HG02678 (cell line): ENCODE measurements at regions not wholly inside any gene's neighbourhood (a gene's known extent, or its start where the extent isn't known, plus 50 kb on each side); places are given as distances from the start of the nearest gene placed in this dataset.
"Not testable (repeated sequence)": the region's sequence is repeated elsewhere in the genome, so short reads cannot be mapped to it uniquely, and the experiment has no call there.

ENCODE experiments used
- ATAC-seq: cut with Tn5 transposase; IDR thresholded peaks from one replicate; pipeline ENCODE4 v1.9.1; 2021; ENCODE audit warnings: mild to moderate bottlenecking, moderate library complexity; ENCODE audit not compliant: unreplicated experiment

DNA sequence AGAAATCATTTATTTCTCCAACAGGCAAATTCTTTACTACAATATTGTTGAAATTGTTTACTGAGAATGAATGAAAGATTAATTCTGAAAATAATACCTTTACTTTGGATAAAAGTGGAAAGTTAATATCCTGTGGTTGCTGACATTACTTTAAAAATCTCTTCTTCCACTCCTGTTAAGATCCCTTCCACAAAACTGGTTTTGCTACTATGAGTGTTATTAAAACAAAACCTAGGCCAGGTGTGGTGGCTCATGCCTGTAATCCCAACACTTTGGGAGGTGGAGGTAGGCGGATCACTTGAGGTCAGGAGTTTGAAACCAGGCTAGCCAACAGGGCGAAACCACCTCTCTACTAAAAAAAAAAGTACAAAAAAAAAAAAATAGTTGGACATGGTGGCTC, 123.9 kb upstream of the CCDC150 start:
- no peak for ATAC-seq

GRCh38 chr2:196516564-196516963, 123.0 kb upstream of the CCDC150 start:
- no peak for ATAC-seq

DNA sequence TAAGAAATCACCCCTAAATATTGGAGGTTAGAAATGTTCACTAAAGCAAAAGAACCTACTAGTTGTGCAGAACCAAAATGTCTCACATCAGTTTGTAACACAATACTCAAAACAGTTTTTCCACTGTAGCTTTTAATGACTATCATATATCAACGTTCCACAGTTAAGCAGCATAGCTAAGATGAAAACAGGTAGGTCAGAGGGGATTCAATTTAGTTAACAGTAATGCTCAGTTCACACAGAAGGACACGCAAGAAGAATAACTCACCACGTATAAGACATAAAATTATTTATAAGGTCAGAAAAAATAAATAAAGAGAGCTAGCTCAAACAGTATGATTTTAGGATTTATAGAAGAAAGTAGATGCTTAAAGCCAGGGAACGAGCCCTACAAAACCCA, 118.9 kb upstream of the CCDC150 start:
- ATAC-seq = no peak

DNA sequence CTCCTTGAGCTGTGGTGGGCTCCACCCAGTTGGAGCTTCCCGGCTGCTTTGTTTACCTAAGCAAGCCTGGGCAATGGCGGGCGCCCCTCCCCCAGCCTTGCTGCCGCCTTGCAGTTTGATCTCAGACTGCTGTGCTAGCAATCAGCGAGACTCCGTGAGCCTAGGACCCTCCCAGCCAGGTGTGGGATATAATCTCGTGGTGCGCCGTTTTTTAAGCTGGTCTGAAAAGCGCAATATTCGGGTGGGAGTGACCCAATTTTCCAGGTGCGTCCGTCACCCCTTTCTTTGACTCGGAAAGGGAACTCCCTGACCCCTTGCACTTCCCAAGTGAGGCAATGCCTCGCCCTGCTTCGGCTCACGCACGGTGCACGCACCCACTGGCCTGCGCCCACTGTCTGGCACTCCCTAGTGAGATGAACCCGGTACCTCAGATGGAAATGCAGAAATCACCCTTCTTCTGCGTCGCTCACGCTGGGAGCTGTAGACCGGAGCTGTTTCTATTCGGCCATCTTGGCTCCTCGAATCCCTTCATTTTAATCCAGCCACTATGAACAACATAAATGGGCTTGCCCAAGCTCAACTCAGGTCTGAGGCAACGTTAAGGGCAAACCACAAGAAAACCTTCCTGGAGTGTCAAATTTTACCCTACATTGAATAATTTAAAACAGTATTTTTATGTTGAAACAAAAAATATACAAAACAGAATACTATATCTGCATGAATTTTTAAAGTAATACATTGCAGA, 112.4 kb upstream of the CCDC150 start:
- ATAC-seq = not testable (repeated sequence)

DNA sequence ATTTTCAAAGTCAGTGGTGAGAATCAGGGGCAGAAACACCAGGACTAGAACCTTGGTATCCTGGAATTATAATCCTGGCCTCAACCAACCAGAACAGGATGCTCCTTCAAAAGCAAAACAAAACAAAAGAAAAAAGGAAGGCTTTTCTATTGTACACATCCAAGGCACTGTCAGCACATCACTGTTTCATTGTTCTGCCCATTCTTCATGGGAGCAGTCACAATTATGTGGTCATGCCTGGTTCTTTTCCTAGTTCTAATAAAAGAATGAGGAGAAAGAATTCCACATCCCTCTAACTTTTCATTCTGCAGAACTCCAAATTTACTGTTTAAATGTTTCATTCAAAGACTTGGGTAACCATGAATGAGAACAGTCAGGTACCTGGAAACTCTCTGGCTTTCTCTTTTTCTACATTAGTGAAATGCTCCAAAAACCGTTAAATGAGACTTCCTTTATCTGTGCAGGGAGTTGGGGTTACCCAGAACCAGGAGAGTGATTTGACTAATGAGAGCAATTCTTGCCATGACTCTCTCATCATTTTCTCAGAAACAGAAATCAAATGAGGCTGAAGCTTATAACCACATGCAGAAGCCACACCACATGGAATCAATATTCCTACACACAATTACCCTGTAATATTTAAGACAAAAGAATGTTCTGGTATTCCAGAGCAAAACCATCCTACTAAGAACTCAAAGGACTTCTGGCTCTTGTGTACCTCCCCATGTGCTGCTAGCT, 110.9 kb upstream of the CCDC150 start:
- no peak for ATAC-seq

DNA sequence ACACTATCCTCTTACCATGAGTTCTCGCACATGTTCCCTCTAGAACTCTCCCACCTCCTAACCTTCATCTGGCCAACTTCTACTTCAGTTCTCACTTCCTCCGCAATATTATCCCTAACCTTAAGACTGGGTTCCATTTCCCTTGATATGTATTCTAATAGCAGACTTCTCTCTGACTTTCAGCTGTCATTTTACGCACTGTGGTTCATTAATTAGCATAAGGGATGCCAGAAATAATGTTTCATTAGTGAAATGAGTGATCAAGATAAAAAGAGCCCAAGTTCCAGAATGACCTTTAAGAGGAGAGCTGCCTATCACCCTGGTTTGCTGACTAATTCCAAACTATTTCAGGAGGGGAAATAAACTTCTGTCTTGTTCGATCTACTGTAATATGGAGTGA, 108.6 kb upstream of the CCDC150 start:
- no peak for ATAC-seq

- no peak for ATAC-seq
These were observed 105.6 kb upstream of the CCDC150 start for GRCh38 chr2:196533772-196534397.

DNA sequence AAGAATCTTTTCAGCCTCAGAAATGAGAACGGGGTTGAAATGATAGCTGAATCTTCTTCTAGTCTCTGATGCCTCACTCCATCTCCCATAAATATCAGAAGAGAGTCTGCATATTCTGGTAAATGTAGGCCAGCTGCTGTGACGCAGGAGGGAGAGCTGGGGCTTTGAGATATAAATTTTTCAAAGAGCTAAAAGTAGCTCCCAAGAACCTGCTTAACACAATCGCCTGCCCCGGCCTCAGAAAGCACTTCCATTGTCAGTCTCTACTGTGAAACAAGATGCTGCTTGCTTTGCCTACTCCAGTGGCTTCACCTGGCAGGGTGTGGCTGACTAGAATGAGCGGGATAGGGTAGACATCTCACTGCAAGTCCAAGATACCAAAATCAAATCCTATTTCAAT, 105.0 kb upstream of the CCDC150 start:
- ATAC-seq = no peak

- ATAC-seq = no peak
These were observed 104.5 kb upstream of the CCDC150 start for GRCh38 chr2:196535061-196535460.

DNA sequence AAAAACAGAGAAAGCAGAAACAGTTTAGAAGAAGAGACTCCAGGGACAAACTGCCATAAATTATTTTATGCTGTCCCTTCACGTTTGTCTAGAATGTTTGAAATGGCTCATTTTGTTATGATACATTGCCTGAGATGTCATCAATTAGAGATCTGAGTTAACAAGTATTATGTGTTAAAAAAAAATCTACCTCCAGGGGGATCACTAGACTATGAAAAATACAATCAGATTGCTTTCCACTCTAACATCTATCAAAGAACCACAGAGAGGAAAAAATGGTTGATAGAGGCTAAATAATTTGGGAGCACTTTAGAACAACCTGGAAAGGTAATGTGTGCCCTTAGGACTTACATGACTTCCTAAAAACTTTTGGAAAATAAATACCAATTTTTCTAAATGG, 103.8 kb upstream of the CCDC150 start:
- no peak for ATAC-seq

DNA sequence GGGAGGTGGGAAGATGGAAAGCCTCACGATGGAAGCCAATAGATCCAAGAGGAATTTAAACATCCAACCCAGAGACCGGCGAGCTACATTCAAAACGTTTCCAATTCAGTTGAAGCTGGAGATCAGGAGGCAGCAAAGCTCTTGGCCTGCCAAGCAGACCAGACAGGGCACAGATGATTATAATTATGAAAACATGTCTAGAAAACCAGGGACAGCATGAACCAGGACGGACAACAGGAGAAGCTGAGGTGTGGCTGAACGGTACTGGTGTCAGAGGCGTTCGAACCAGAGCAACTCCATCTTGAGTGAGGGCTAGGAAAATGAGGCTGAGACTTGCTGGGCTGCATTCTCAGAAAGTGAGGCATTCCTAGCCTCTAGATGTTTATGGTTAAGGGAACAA, 102.2 kb upstream of the CCDC150 start:
- no peak for ATAC-seq

DNA sequence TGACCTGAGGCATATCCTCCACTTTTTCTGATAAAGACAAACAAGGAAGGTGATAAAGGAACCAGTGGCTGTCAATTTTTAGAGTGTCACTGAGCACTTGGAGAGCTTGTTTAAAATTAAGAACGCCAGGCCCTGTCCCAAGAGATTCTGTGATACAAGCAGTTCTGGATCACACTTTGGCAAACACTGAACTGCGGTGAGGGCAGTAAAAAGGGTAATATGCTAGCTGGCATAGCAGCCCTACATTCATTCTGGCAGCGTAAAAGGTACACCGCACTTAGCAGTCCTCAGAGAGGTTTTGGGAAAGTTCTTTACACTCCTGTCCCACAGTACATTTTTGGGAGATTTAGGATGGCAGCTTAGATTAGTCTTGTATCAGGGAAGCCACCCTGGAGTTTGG, 101.3 kb upstream of the CCDC150 start:
- ATAC-seq = no peak

GRCh38 chr2:196538646-196539045, 100.9 kb upstream of the CCDC150 start:
- ATAC-seq = no peak

GRCh38 chr2:196544906-196545433, 94.5 kb upstream of the CCDC150 start:
- ATAC-seq = no peak

DNA sequence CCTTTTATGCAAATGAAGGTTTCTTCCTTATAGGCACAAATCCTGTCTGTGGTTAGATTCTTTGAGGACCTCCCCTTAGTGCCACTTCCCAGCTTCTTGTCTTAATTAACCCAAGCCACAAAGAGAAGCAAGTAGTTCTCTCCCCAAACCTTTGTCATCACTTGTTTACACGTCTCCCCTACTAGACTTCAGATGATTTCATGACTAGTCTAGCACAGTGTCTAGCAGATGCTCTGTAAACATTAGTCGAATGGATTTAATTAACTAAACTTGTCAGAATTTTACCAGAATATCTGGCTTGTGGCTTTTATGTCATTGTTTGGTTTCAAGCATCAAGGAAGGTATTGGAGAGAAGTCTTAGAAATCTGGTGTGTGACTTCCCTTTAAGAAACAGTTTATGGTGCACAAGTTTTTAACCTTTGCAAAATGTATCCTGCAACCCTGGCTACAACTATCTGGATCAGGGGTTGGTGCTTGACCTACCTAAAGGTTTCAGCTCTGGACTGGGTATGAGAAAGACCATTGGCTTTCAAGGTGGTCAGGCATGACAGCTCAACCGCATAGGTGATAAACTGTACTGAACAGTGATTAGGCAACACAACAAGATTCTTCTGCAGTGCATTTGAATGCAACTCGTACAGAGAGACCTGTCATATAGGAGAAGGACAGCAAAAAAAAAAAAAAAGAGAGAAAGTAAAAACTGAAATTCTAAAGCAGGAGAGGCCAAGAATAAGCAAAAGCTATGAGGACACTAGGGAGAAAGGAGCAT, 93.2 kb upstream of the CCDC150 start:
- no peak for ATAC-seq

DNA sequence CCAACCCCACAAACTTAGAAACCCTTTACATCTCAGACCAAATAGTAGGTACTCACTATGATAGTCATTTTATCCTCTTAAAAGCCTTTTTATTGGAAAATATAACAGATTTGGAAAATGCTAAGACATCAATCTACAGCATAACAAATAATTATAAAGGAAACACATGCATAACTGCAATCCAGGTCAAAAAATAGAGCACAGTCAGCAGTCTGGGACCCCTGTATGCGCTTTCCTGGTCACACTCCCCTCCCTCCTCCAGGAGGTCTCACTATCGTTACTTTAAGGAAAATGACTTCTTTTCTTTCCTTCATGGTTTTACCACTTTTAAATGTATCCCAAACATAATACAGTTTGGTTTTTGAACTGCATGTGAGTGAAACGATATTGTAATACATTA, 90.5 kb upstream of the CCDC150 start:
- no peak for ATAC-seq

GRCh38 chr2:196551014-196551413, 88.5 kb upstream of the CCDC150 start:
- ATAC-seq = no peak

DNA sequence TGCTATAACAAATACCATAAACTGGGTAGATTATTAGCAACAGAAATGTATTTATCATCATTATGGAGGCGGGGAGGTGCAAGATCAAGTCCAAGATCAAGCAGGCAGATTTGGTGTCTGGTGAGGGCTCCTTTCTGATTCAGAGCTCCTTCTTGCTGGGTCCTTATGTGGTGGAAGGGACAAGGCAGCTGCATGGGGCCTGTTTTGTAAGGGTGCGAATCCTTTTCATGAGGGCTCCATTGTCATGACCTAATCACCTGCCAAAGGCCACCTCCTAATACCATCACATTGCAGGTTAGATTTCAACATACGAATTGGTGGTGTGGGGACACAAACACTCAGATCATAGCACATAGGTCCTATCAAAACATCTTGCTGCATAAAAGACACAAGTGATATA, 84.4 kb upstream of the CCDC150 start:
- no peak for ATAC-seq

GRCh38 chr2:196555726-196556125, 83.8 kb upstream of the CCDC150 start:
- ATAC-seq = no peak

DNA sequence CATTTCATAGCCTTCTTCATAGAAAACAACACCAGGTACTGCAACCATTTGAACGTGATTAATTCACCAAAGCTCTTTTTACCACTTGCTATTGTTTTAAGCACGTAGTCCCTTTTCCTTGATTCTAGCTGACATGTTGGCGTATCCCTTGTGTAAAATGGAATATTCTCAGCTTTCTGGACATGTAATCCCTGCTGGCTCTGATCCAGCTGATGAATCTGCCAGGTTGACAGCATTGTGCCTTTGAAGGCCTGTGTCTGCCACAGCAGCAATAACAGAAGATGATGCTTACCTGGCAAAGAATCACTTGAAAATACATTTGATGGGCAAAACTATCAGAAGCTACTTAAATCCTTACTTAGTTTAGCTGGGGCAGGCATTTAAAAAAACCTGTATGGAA, 81.0 kb upstream of the CCDC150 start:
- ATAC-seq = no peak

- ATAC-seq = no peak
These were observed 75.6 kb upstream of the CCDC150 start for GRCh38 chr2:196563876-196564275.
